DND-41 (cell line): ENCODE measurements at regions not wholly inside any gene's neighbourhood (a gene's known extent, or its start where the extent isn't known, plus 50 kb on each side); places are given as distances from the start of the nearest gene placed in this dataset.

Source experiments
- ATAC-seq: fragments of 200-7000 bp; cut with Tn5 transposase; 3 replicates; pipeline ENCODE4 v1.9.1; 2021; ENCODE audit warnings: low read depth; ENCODE audit not compliant: insufficient read depth
- DNase-seq: peaks from one replicate; pipeline ENCODE4 v3.0.0-alpha.2; 2020
- H2AFZ ChIP-seq: 2 replicates; pipeline ENCODE4 v1.6.0; 2012; ENCODE audit warnings: low read depth, low read length
- H3K27ac ChIP-seq: 2 replicates; pipeline ENCODE4 v1.5.1; 2012; ENCODE audit warnings: low read length, inconsistent platforms
- H3K27me3 ChIP-seq: fragments of 200-600 bp; sonication (generic); 2 replicates; pipeline ENCODE4 v1.6.0; 2012; ENCODE audit warnings: low read length, mild to moderate bottlenecking, inconsistent platforms; ENCODE audit not compliant: insufficient read depth, poor library complexity
- H3K36me3 ChIP-seq: 2 replicates; pipeline ENCODE4 v1.5.1; 2012; ENCODE audit warnings: low read length, inconsistent platforms; ENCODE audit not compliant: insufficient read depth
- H3K4me1 ChIP-seq: 2 replicates; pipeline ENCODE4 v1.5.1; 2012; ENCODE audit warnings: mild to moderate bottlenecking, low read length; ENCODE audit not compliant: insufficient read depth
- H3K4me2 ChIP-seq: 2 replicates; pipeline ENCODE4 v1.6.0; 2012; ENCODE audit warnings: mild to moderate bottlenecking, moderate library complexity, low read length, inconsistent platforms; ENCODE audit not compliant: insufficient read depth
- H3K4me3 ChIP-seq, 2 experiments: fragments of 200-600 bp in 1 of 2; shearing (Covaris generic) in 1 of 2; 2 replicates each; pipeline ENCODE4 v1.5.1; 2012 to 2016; ENCODE audit warnings: inconsistent platforms in 2 of 2, low read length in 2 of 2, mild to moderate bottlenecking in 2 of 2, low read depth in 1 of 2, moderate library complexity in 1 of 2
- H3K79me2 ChIP-seq: 2 replicates; pipeline ENCODE4 v1.6.0; 2012; ENCODE audit warnings: low read length, inconsistent platforms; ENCODE audit not compliant: insufficient read depth
- H3K9ac ChIP-seq: 2 replicates; pipeline ENCODE4 v1.6.0; 2012; ENCODE audit warnings: low read depth, mild to moderate bottlenecking, inconsistent platforms, low read length, moderate library complexity
- H3K9me3 ChIP-seq: 2 replicates; pipeline ENCODE4 v1.5.1; 2012; ENCODE audit warnings: low read length, moderate library complexity, mild to moderate bottlenecking, inconsistent platforms; ENCODE audit not compliant: insufficient read depth, severe bottlenecking
- H4K20me1 ChIP-seq: 2 replicates; pipeline ENCODE4 v1.6.0; 2012; ENCODE audit warnings: low read length; ENCODE audit not compliant: insufficient read depth
- EZH2 ChIP-seq: IDR thresholded peaks from 3 replicates; pipeline ENCODE4 v1.6.1; 2012; ENCODE audit warnings: borderline replicate concordance, low read depth, mild to moderate bottlenecking, moderate library complexity, low read length, inconsistent platforms; ENCODE audit not compliant: severe bottlenecking
- TF ChIP-seq, protein P1 (sequence below): IDR thresholded peaks from 2 replicates; pipeline ENCODE4 v1.5.1; 2012; ENCODE audit warnings: borderline replicate concordance, low read length, moderate library complexity, mild to moderate bottlenecking; ENCODE audit not compliant: poor library complexity, severe bottlenecking; ENCODE audit errors: extremely low read depth

DNA sequence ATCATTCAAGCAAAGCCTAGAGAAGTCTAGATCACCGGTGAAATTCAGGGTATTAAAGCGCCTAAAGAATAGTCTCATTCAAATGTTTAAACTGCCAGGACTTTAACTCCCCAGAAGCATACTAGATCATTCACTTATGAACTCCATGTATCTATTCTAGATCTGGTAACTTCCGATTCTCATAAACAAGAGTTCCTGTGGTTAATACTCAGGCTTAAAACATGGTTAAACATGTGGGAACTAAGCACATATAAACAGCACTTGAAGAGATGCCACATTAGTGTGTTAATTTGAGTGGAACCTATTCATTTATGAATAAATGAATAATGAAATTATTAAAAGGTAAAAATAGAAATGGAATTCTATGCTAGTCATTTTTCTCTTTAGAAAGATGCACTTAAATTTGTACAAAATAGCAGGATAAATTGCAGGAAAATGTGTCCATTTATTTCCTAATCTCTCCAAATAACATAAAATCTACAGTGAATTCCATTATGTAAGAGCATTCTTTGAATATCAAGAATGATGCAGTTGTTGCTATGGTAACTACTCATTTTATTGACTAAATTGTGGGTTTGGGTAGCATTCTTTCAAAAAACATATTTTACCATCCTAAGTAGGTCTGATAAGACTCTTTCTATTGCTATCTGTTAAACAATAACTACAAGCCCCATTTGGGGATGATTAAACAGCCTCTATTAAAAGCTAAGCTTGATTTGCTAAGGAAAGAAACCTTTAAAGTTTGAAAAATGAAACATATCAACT, 147.6 kb upstream of the TMEM168 start:
- Histone ChIP-seq H3K79me2 (peaks cover 58% of the 10 kb centered on the region), H4K20me1 (no peaks in the 10 kb centered on the region; the same call in 1 of the 2 replicates), H3K9me3 (no peaks in the 10 kb centered on the region), H3K4me2 (peak overlapping the region; percentile 80), H3K4me3 (peak overlapping the region; percentile 74 to 76), H3K36me3 (no peaks in the 10 kb centered on the region; the same call in 1 of the 2 replicates), H3K9ac (peak overlapping the region; percentile 63; the same call in 1 of the 2 replicates), H3K27ac (peak overlapping the region; percentile 67; the same call in 1 of the 2 replicates), H3K27me3 (no peaks in the 10 kb centered on the region), H2AFZ (no peak overlapping the region), H3K4me1 (peaks cover 38% of the 10 kb centered on the region)
- no peak for DNase-seq
- TF ChIP-seq, protein P1, sequence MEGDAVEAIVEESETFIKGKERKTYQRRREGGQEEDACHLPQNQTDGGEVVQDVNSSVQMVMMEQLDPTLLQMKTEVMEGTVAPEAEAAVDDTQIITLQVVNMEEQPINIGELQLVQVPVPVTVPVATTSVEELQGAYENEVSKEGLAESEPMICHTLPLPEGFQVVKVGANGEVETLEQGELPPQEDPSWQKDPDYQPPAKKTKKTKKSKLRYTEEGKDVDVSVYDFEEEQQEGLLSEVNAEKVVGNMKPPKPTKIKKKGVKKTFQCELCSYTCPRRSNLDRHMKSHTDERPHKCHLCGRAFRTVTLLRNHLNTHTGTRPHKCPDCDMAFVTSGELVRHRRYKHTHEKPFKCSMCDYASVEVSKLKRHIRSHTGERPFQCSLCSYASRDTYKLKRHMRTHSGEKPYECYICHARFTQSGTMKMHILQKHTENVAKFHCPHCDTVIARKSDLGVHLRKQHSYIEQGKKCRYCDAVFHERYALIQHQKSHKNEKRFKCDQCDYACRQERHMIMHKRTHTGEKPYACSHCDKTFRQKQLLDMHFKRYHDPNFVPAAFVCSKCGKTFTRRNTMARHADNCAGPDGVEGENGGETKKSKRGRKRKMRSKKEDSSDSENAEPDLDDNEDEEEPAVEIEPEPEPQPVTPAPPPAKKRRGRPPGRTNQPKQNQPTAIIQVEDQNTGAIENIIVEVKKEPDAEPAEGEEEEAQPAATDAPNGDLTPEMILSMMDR, result no peak
- no peak for TF ChIP-seq EZH2
- no peak for ATAC-seq

DNA sequence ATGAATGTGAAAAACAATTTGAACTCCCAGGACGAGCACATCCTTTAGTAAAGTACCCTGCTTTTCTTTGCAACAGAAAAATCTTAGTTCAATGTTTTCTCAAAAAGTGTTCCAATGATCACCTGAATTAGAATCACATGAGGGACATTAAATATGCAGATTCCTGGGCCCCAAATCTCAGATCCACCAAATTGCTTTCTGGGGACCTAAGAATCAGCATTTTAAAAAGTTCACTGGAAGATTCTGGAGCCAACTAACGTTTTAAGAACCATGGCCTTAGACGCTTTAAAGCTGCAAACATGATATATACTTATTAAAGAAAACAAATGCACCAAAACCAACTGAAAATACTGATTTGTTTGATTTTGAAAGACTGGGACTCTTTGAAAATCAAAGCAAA, 143.4 kb upstream of the TMEM168 start:
- DNase-seq (no peak), ATAC-seq (no peak)
- Histone ChIP-seq H3K4me3 (no peak overlapping the region), H4K20me1 (no peaks in the 10 kb centered on the region; the same call in 1 of the 2 replicates), H3K27ac (no peak overlapping the region), H3K36me3 (no peaks in the 10 kb centered on the region; the same call in 1 of the 2 replicates), H3K4me1 (peaks cover 34% of the 10 kb centered on the region), H2AFZ (no peak overlapping the region), H3K4me2 (no peak overlapping the region), H3K9ac (no peak overlapping the region), H3K79me2 (peaks cover 72% of the 10 kb centered on the region), H3K27me3 (no peaks in the 10 kb centered on the region), H3K9me3 (no peaks in the 10 kb centered on the region)
- TF ChIP-seq EZH2, result no peak
- TF ChIP-seq, protein P1, result no peak

DNA sequence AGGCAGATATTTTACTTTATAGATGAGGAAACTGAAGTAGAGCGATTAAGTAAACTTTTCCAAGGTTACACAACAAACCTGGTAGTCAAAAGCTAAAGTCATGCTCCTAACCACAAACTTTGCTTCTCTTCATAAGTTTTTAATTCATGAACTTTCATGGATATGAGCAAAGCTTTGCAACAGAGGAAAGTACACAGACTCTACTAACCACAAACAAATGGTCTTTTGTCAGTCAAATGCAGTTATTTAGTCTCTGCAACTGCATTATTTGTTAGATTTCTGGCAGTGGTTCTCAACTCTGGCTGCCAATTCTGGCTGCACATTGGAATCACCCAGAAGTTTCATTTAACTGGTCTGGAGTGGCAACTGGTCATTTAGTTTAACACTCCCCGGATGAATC, 140.6 kb upstream of the TMEM168 start:
- TF ChIP-seq, protein P1, result no peak
- TF ChIP-seq EZH2, result no peak
- peaks cover 55% of the 10 kb centered on the region for H3K79me2 ChIP-seq
- no peaks in the 10 kb centered on the region for H3K36me3 ChIP-seq
- H3K27ac ChIP-seq, result no peak overlapping the region
- DNase-seq (no peak), ATAC-seq (peak; percentile 40; the same call in 1 of the 3 replicates)
- H3K27me3 ChIP-seq, result no peaks in the 10 kb centered on the region
- no peak overlapping the region for H3K4me2 ChIP-seq
- no peaks in the 10 kb centered on the region for H4K20me1 ChIP-seq
- no peak overlapping the region for H3K4me3 ChIP-seq
- no peaks in the 10 kb centered on the region for H3K9me3 ChIP-seq
- H3K9ac ChIP-seq, result no peak overlapping the region
- no peak overlapping the region for H2AFZ ChIP-seq
- H3K4me1 ChIP-seq, result peaks cover 9% of the 10 kb centered on the region
